Activated CD4-positive, alpha-beta T cell treated with anti-CD3 and anti-CD28 coated beads, Interleukin-2, amount 10 ng/mL, durations not matched to agents 24 days and 14 days (primary cell): ENCODE measurements at regions not wholly inside any gene's neighbourhood (a gene's known extent, or its start where the extent isn't known, plus 50 kb on each side); places are given as distances from the start of the nearest gene placed in this dataset.

Experiments
- DNase-seq: peaks from one replicate; pipeline ENCODE4 v3.0.0; 2022
- H3K27ac Mint-ChIP-seq: one replicate; pipeline ENCODE4 v1.8.0; 2022; ENCODE audit warnings: mild to moderate bottlenecking, mixed read lengths
- H3K27me3 Mint-ChIP-seq: one replicate; pipeline ENCODE4 v1.8.0; 2022; ENCODE audit warnings: mixed read lengths
- H3K36me3 Mint-ChIP-seq: one replicate; pipeline ENCODE4 v1.8.0; 2022; ENCODE audit warnings: low read depth, mild to moderate bottlenecking, mixed read lengths
- H3K4me1 Mint-ChIP-seq: one replicate; pipeline ENCODE4 v1.8.0; 2021; ENCODE audit warnings: mixed read lengths
- H3K4me3 Mint-ChIP-seq: one replicate; pipeline ENCODE4 v1.8.0; 2022; ENCODE audit warnings: mild to moderate bottlenecking, moderate library complexity, mixed read lengths
- H3K9me3 Mint-ChIP-seq: one replicate; pipeline ENCODE4 v1.8.0; 2021; ENCODE audit warnings: mixed read lengths
- intact Hi-C: fragments of 100-400 bp; cut with micrococcal nuclease; formaldehyde crosslinking; loops from one replicate; pipeline ENCODE4 v1.15.1; 2023

- no peak overlapping the region for H3K27ac Mint-ChIP-seq
- intact Hi-C loops: no loop called here
Observed at GRCh38 chr2:193751299-193751698, 1556.6 kb upstream of the TMEFF2 start.

GRCh38 chr2:193749485-193749884, 1554.8 kb upstream of the TMEFF2 start:
- intact Hi-C loops: no loop called here
- DNase-seq: no peak
- Mint-ChIP-seq H3K4me3 (no peak overlapping the region), H3K36me3 (no peaks in the 10 kb centered on the region), H3K9me3 (no peaks in the 10 kb centered on the region), H3K4me1 (no peaks in the 10 kb centered on the region), H3K27me3 (no peaks in the 10 kb centered on the region), H3K27ac (no peak overlapping the region)

More at GRCh38 chr2:193751299-193751698, 1556.6 kb upstream of the TMEFF2 start:
- Mint-ChIP-seq H3K9me3 (no peaks in the 10 kb centered on the region), H3K4me3 (no peak overlapping the region), H3K36me3 (no peaks in the 10 kb centered on the region), H3K4me1 (no peaks in the 10 kb centered on the region), H3K27me3 (no peaks in the 10 kb centered on the region)
- DNase-seq: no peak

GRCh38 chr2:193743089-193743488, 1548.4 kb upstream of the TMEFF2 start:
- intact Hi-C loops: no loop called here

GRCh38 chr2:193738892-193739291, 1544.2 kb upstream of the TMEFF2 start:
- Mint-ChIP-seq H3K27ac (no peak overlapping the region), H3K4me1 (no peaks in the 10 kb centered on the region), H3K4me3 (no peak overlapping the region), H3K36me3 (no peaks in the 10 kb centered on the region), H3K9me3 (peaks cover 1% of the 10 kb centered on the region), H3K27me3 (no peaks in the 10 kb centered on the region)
- intact Hi-C loops: no loop called here
- no peak for DNase-seq

More at GRCh38 chr2:193743089-193743488, 1548.4 kb upstream of the TMEFF2 start:
- H3K27ac Mint-ChIP-seq: no peak overlapping the region
- no peaks in the 10 kb centered on the region for H3K27me3 Mint-ChIP-seq
- no peaks in the 10 kb centered on the region for H3K36me3 Mint-ChIP-seq
- DNase-seq: no peak
- H3K9me3 Mint-ChIP-seq: peaks cover 5% of the 10 kb centered on the region
- no peak overlapping the region for H3K4me3 Mint-ChIP-seq
- H3K4me1 Mint-ChIP-seq: no peaks in the 10 kb centered on the region

GRCh38 chr2:193712912-193713311, 1518.2 kb upstream of the TMEFF2 start:
- no peaks in the 10 kb centered on the region for H3K36me3 Mint-ChIP-seq
- no peak for DNase-seq
- no peak overlapping the region for H3K4me3 Mint-ChIP-seq
- H3K27ac Mint-ChIP-seq: no peak overlapping the region
- no peaks in the 10 kb centered on the region for H3K4me1 Mint-ChIP-seq
- peaks cover 1% of the 10 kb centered on the region for H3K9me3 Mint-ChIP-seq
- H3K27me3 Mint-ChIP-seq: no peaks in the 10 kb centered on the region
- intact Hi-C loops: no loop called here

GRCh38 chr2:193703411-193703810, 1508.7 kb upstream of the TMEFF2 start:
- Mint-ChIP-seq H3K27me3 (no peaks in the 10 kb centered on the region), H3K4me1 (no peaks in the 10 kb centered on the region), H3K27ac (no peak overlapping the region), H3K9me3 (peaks cover 3% of the 10 kb centered on the region), H3K36me3 (no peaks in the 10 kb centered on the region), H3K4me3 (no peak overlapping the region)
- no peak for DNase-seq
- intact Hi-C loops: no loop called here

- Mint-ChIP-seq H3K27ac (no peak overlapping the region), H3K36me3 (no peaks in the 10 kb centered on the region), H3K9me3 (no peaks in the 10 kb centered on the region), H3K4me3 (no peak overlapping the region), H3K27me3 (no peaks in the 10 kb centered on the region), H3K4me1 (no peaks in the 10 kb centered on the region)
- no peak for DNase-seq
- intact Hi-C loops: no loop called here
Observed at GRCh38 chr2:193701484-193701883, 1506.8 kb upstream of the TMEFF2 start.

- DNase-seq: no peak
- H3K27me3 Mint-ChIP-seq: no peaks in the 10 kb centered on the region
- no peak overlapping the region for H3K27ac Mint-ChIP-seq
- H3K9me3 Mint-ChIP-seq: no peaks in the 10 kb centered on the region
- no peaks in the 10 kb centered on the region for H3K4me1 Mint-ChIP-seq
- H3K4me3 Mint-ChIP-seq: no peak overlapping the region
- H3K36me3 Mint-ChIP-seq: no peaks in the 10 kb centered on the region
- intact Hi-C loops: no loop called here
Observed at GRCh38 chr2:193695367-193695766, 1500.6 kb upstream of the TMEFF2 start.

- H3K27me3 Mint-ChIP-seq: no peaks in the 10 kb centered on the region
- H3K9me3 Mint-ChIP-seq: no peaks in the 10 kb centered on the region
- H3K36me3 Mint-ChIP-seq: no peaks in the 10 kb centered on the region
- H3K4me3 Mint-ChIP-seq: no peak overlapping the region
- H3K27ac Mint-ChIP-seq: no peak overlapping the region
- H3K4me1 Mint-ChIP-seq: no peaks in the 10 kb centered on the region
- intact Hi-C loops: no loop called here
- no peak for DNase-seq
Observed at GRCh38 chr2:193693758-193694157, 1499.0 kb upstream of the TMEFF2 start.

- no peaks in the 10 kb centered on the region for H3K9me3 Mint-ChIP-seq
- H3K4me3 Mint-ChIP-seq: no peak overlapping the region
- no peaks in the 10 kb centered on the region for H3K36me3 Mint-ChIP-seq
- DNase-seq: no peak
- no peak overlapping the region for H3K27ac Mint-ChIP-seq
- intact Hi-C loops: no loop called here
- no peaks in the 10 kb centered on the region for H3K27me3 Mint-ChIP-seq
- no peaks in the 10 kb centered on the region for H3K4me1 Mint-ChIP-seq
Observed at GRCh38 chr2:193690572-193690971, 1495.8 kb upstream of the TMEFF2 start.

- no peak for DNase-seq
- no peak overlapping the region for H3K27ac Mint-ChIP-seq
- no peaks in the 10 kb centered on the region for H3K36me3 Mint-ChIP-seq
- intact Hi-C loops: no loop called here
- no peaks in the 10 kb centered on the region for H3K27me3 Mint-ChIP-seq
- H3K4me1 Mint-ChIP-seq: no peaks in the 10 kb centered on the region
- H3K9me3 Mint-ChIP-seq: no peaks in the 10 kb centered on the region
- no peak overlapping the region for H3K4me3 Mint-ChIP-seq
Observed at GRCh38 chr2:193687195-193687594, 1492.5 kb upstream of the TMEFF2 start.

- H3K4me3 Mint-ChIP-seq: no peak overlapping the region
- intact Hi-C loops: no loop called here
- no peak for DNase-seq
- H3K27me3 Mint-ChIP-seq: no peaks in the 10 kb centered on the region
- no peaks in the 10 kb centered on the region for H3K36me3 Mint-ChIP-seq
- H3K9me3 Mint-ChIP-seq: no peaks in the 10 kb centered on the region
- no peaks in the 10 kb centered on the region for H3K4me1 Mint-ChIP-seq
- H3K27ac Mint-ChIP-seq: no peak overlapping the region
Observed at GRCh38 chr2:193679847-193680246, 1485.1 kb upstream of the TMEFF2 start.

- Mint-ChIP-seq H3K27me3 (no peaks in the 10 kb centered on the region), H3K4me1 (no peaks in the 10 kb centered on the region), H3K27ac (no peak overlapping the region), H3K9me3 (no peaks in the 10 kb centered on the region), H3K4me3 (no peak overlapping the region), H3K36me3 (no peaks in the 10 kb centered on the region)
- DNase-seq: no peak
- intact Hi-C loops: no loop called here
Observed at GRCh38 chr2:193670478-193670877, 1475.7 kb upstream of the TMEFF2 start.

GRCh38 chr2:193668557-193669323, 1474.0 kb upstream of the TMEFF2 start:
- intact Hi-C loops: no loop called here
- Mint-ChIP-seq H3K9me3 (no peaks in the 10 kb centered on the region), H3K36me3 (no peaks in the 10 kb centered on the region), H3K27me3 (no peaks in the 10 kb centered on the region), H3K4me1 (no peaks in the 10 kb centered on the region), H3K27ac (no peak overlapping the region), H3K4me3 (no peak overlapping the region)
- DNase-seq: no peak

GRCh38 chr2:193627927-193628272, 1433.2 kb upstream of the TMEFF2 start:
- Mint-ChIP-seq H3K4me1 (no peaks in the 10 kb centered on the region), H3K36me3 (no peaks in the 10 kb centered on the region), H3K27me3 (no peaks in the 10 kb centered on the region), H3K4me3 (no peak overlapping the region), H3K9me3 (no peaks in the 10 kb centered on the region), H3K27ac (no peak overlapping the region)
- no peak for DNase-seq
- intact Hi-C loops: no loop called here
